ENCODE measurements at regions not wholly inside any gene's neighbourhood (a gene's known extent, or its start where the extent isn't known, plus 50 kb on each side); places are given as distances from the start of the nearest gene placed in this dataset.
A peak's percentile ranks its signal among the peaks of the same experiment; 100 is the strongest.

- Mint-ChIP-seq H3K4me1 (no peaks in the 10 kb centered on the region), H3K27ac (no peak overlapping the region), H3K9me3 (peaks cover 9% of the 10 kb centered on the region), H3K27me3 (no peaks in the 10 kb centered on the region), H3K4me3 (no peak overlapping the region), H3K36me3 (no peaks in the 10 kb centered on the region)
- no peak for ATAC-seq
Measured at GRCh38 chr16:74143171-74143570, 153.4 kb upstream of the PSMD7 start.

DNA sequence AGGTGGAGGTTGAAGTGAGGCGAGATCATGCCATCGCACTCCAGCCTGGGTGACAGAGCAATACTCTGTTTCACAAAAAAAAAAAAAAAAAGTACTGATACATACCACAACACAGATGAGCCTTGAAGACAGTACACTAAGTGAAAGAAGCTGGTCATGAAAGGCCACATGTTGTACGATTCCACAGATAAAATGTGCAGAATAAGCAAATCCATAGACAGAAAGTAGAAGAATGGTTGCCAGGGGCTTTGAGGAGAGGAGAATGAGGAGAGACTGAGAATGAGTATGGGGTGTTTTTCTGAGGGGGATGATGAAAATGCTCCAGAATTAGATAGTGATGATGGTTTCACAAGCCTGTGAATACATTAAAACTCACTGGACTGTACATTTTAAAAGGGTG is 155.6 kb upstream of the PSMD7 start:
- ATAC-seq, result no peak
- Mint-ChIP-seq H3K9me3 (peaks cover 9% of the 10 kb centered on the region), H3K27me3 (no peaks in the 10 kb centered on the region), H3K4me1 (no peaks in the 10 kb centered on the region), H3K4me3 (no peak overlapping the region), H3K36me3 (no peaks in the 10 kb centered on the region), H3K27ac (no peak overlapping the region)

GRCh38 chr16:74140557-74140956 is 156.1 kb upstream of the PSMD7 start:
- no peak overlapping the region for H3K27ac Mint-ChIP-seq
- H3K4me3 Mint-ChIP-seq, result no peak overlapping the region
- no peaks in the 10 kb centered on the region for H3K4me1 Mint-ChIP-seq
- H3K27me3 Mint-ChIP-seq, result no peaks in the 10 kb centered on the region
- H3K9me3 Mint-ChIP-seq, result peaks cover 9% of the 10 kb centered on the region
- ATAC-seq, result no peak
- H3K36me3 Mint-ChIP-seq, result no peaks in the 10 kb centered on the region

GRCh38 chr16:74123826-74124225 is 172.8 kb upstream of the PSMD7 start:
- Mint-ChIP-seq H3K9me3 (peaks cover 10% of the 10 kb centered on the region), H3K4me3 (no peak overlapping the region), H3K36me3 (no peaks in the 10 kb centered on the region), H3K27me3 (no peaks in the 10 kb centered on the region), H3K4me1 (no peaks in the 10 kb centered on the region), H3K27ac (no peak overlapping the region)
- ATAC-seq, result no peak

GRCh38 chr16:74123195-74123594 is 173.4 kb upstream of the PSMD7 start:
- no peak for ATAC-seq
- Mint-ChIP-seq H3K9me3 (peaks cover 10% of the 10 kb centered on the region), H3K4me1 (no peaks in the 10 kb centered on the region), H3K36me3 (no peaks in the 10 kb centered on the region), H3K27me3 (no peaks in the 10 kb centered on the region), H3K27ac (no peak overlapping the region), H3K4me3 (no peak overlapping the region)

DNA sequence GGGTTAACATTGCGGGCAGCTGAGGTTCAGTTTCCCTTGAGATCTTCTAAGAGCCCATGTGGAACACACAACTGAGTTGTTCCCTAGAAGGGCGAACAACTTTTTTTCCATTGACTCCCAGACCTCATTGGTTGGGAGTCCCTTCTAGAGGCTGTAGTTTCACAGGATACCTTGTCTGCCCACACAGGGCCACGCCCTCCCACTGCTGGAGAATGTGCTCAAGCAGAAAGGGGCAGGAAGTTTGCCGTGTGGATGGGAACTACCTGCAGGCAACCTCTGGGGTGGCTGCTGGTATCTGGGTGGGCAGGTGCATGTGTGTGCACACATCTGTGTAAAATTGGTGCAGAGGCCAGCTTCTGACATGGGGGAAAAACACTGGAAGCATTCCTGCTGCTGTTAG is 178.8 kb upstream of the PSMD7 start:
- no peaks in the 10 kb centered on the region for H3K36me3 Mint-ChIP-seq
- no peak overlapping the region for H3K4me3 Mint-ChIP-seq
- H3K27me3 Mint-ChIP-seq, result peaks cover 9% of the 10 kb centered on the region
- no peak for ATAC-seq
- no peaks in the 10 kb centered on the region for H3K9me3 Mint-ChIP-seq
- H3K4me1 Mint-ChIP-seq, result no peaks in the 10 kb centered on the region
- H3K27ac Mint-ChIP-seq, result no peak overlapping the region

DNA sequence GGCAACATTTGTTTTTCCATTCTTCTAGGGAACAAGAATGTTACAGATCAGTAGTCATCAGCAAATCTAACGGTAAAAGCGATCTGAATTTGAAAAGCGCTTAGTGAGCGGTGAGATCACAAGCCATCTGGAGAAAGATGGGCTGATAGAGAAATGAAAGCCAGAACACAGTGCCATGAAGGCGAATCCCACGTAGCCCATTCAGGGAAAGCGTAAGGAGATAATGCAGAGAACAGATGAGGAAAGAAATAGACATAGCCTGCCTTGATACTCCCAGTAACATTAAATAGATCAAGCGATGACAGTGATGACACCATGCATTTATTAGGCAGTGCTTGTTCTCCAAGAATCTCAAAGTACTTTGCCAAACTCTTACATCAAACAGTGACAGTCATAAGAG is 183.1 kb upstream of the PSMD7 start:
- ATAC-seq, result no peak
- Mint-ChIP-seq H3K36me3 (no peaks in the 10 kb centered on the region), H3K4me1 (no peaks in the 10 kb centered on the region), H3K4me3 (no peak overlapping the region), H3K9me3 (no peaks in the 10 kb centered on the region), H3K27ac (no peak overlapping the region), H3K27me3 (peaks cover 9% of the 10 kb centered on the region)

GRCh38 chr16:74111456-74111982 is 185.1 kb upstream of the PSMD7 start:
- Mint-ChIP-seq H3K4me1 (peaks cover 7% of the 10 kb centered on the region), H3K36me3 (no peaks in the 10 kb centered on the region), H3K4me3 (no peak overlapping the region), H3K9me3 (no peaks in the 10 kb centered on the region), H3K27me3 (peaks cover 19% of the 10 kb centered on the region), H3K27ac (no peak overlapping the region)
- ATAC-seq, result no peak

GRCh38 chr16:74107795-74108610 is 188.6 kb upstream of the PSMD7 start:
- no peak overlapping the region for H3K27ac Mint-ChIP-seq
- no peak for ATAC-seq
- H3K4me3 Mint-ChIP-seq, result peak overlapping the region; percentile 17
- no peaks in the 10 kb centered on the region for H3K36me3 Mint-ChIP-seq
- H3K27me3 Mint-ChIP-seq, result peaks cover 10% of the 10 kb centered on the region
- H3K4me1 Mint-ChIP-seq, result peaks cover 7% of the 10 kb centered on the region
- H3K9me3 Mint-ChIP-seq, result no peaks in the 10 kb centered on the region

- no peak for ATAC-seq
- H3K4me1 Mint-ChIP-seq, result peaks cover 7% of the 10 kb centered on the region
- no peak overlapping the region for H3K4me3 Mint-ChIP-seq
- H3K27me3 Mint-ChIP-seq, result peaks cover 10% of the 10 kb centered on the region
- no peaks in the 10 kb centered on the region for H3K36me3 Mint-ChIP-seq
- no peak overlapping the region for H3K27ac Mint-ChIP-seq
- H3K9me3 Mint-ChIP-seq, result peaks cover 7% of the 10 kb centered on the region
Measured at GRCh38 chr16:74104022-74104421, 192.6 kb upstream of the PSMD7 start.

DNA sequence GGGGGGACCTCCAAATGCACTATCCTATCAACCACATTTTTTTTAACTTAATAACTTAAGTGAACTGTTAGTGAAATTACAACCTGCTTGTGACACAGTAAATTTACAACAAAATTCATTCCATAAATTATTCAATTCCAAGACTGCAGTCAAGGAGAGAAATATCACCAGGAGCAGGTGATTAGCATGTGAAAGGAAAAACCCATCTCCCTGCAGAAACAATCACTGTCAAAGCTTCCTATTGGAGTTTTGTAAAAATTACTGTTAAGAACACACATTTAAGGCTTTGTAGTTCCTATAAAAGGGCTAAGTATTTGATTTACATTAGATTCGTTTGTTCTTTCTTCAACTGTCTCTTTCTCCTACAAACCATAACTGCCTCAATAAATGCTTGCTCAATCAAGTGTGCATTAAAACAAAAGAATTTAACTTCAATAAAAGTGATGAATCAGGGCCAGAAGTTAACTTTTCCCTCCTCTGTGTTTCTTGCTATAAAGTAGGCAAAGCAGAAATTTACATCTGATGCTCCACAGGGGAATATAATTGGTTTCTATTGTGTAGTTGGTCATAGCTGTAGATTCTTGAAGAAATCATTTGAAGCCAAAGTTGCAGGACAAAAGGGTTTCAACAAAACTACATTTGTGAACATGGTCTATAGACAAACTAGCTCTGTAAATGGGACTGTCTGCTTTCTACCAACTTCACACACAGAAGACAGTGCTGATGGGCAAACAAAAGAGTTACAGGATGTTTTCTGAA is 195.1 kb upstream of the PSMD7 start:
- ATAC-seq, result no peak
- Mint-ChIP-seq H3K4me1 (no peaks in the 10 kb centered on the region), H3K27me3 (no peaks in the 10 kb centered on the region), H3K4me3 (no peak overlapping the region), H3K36me3 (no peaks in the 10 kb centered on the region), H3K27ac (no peak overlapping the region), H3K9me3 (peaks cover 7% of the 10 kb centered on the region)

- Mint-ChIP-seq H3K4me1 (no peaks in the 10 kb centered on the region), H3K27ac (no peak overlapping the region), H3K27me3 (no peaks in the 10 kb centered on the region), H3K4me3 (no peak overlapping the region), H3K36me3 (no peaks in the 10 kb centered on the region), H3K9me3 (peaks cover 7% of the 10 kb centered on the region)
- ATAC-seq, result no peak
Measured at GRCh38 chr16:74100395-74101326, 196.0 kb upstream of the PSMD7 start.

DNA sequence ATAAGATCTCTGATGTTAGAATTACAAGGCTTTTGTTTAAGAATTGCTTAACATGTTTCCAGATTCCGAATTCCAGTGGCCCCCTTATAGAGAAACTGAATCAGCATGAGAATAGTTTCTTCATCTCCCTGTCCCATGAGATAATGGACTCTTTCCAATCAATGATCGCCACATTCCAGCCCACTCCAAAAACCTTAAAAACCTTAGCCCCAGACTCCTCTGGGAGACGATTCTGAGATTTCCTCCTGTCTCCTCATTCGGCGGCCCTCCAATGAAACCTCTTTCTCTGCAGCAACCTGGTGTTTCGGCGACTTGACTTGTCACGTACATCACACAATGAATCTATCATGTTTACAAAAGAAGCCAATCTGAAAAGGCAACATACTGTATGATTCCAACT is 197.1 kb upstream of the PSMD7 start:
- no peaks in the 10 kb centered on the region for H3K36me3 Mint-ChIP-seq
- peaks cover 11% of the 10 kb centered on the region for H3K9me3 Mint-ChIP-seq
- ATAC-seq, result no peak
- H3K4me1 Mint-ChIP-seq, result no peaks in the 10 kb centered on the region
- no peaks in the 10 kb centered on the region for H3K27me3 Mint-ChIP-seq
- no peak overlapping the region for H3K27ac Mint-ChIP-seq
- no peak overlapping the region for H3K4me3 Mint-ChIP-seq

DNA sequence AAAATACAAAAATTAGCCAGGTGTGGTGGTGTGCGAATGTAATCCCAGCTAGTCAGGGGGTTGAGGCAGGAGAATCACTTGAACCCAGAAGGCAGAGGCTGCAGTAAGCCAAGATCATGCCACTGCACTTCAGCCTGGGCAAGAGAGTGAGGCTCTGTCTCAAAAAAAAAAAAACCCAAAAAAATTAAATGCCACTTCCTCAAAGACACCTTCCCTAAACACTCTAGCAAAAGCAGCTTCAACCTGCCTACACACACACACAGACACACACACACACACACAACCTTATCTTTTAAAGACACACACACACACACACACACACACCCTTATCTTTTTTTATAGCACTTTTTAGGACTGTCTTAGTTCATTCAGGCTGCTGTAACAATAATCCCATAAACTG is 201.7 kb upstream of the PSMD7 start:
- no peaks in the 10 kb centered on the region for H3K27me3 Mint-ChIP-seq
- H3K36me3 Mint-ChIP-seq, result no peaks in the 10 kb centered on the region
- no peak for ATAC-seq
- no peaks in the 10 kb centered on the region for H3K4me1 Mint-ChIP-seq
- no peak overlapping the region for H3K4me3 Mint-ChIP-seq
- peaks cover 4% of the 10 kb centered on the region for H3K9me3 Mint-ChIP-seq
- H3K27ac Mint-ChIP-seq, result no peak overlapping the region

DNA sequence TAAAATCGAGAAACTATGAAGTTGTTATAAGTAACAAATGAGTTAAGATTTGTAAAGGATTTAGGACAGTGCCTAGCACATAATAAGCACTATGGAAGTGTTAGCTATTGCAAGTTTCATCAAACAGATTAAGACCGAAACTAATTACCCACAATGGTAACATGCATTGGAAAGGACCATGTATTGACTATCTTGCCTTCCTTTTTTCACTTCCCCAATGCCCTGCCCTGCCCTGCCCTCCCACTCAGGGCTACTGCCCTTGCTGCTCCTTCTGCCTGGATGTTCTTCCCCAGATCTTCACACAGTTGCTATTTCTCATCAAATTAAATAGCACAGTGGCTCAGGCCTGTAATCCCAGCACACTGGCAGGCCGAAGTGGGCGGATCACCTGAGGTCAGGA is 202.1 kb upstream of the PSMD7 start:
- peak; percentile 75 for ATAC-seq
- no peaks in the 10 kb centered on the region for H3K36me3 Mint-ChIP-seq
- H3K4me1 Mint-ChIP-seq, result no peaks in the 10 kb centered on the region
- no peaks in the 10 kb centered on the region for H3K27me3 Mint-ChIP-seq
- peaks cover 4% of the 10 kb centered on the region for H3K9me3 Mint-ChIP-seq
- no peak overlapping the region for H3K4me3 Mint-ChIP-seq
- no peak overlapping the region for H3K27ac Mint-ChIP-seq

Data from stimulated activated memory B cell treated with anti-CD40 and anti-IgM and Interleukin-4, amounts not matched to agents 10 μg/mL and 1 μg/mL and 100 μg/mL, for 72 hours (primary cell).